Keratinocyte (primary cell): ENCODE measurements at regions not wholly inside any gene's neighbourhood (a gene's known extent, or its start where the extent isn't known, plus 50 kb on each side); places are given as distances from the start of the nearest gene placed in this dataset.

Experiments used
- DNase-seq: peaks from one replicate; pipeline ENCODE4 v3.0.0-alpha.2; 2011; ENCODE audit warnings: low read depth, missing footprints, low spot score
- FAIRE-seq: peaks from 2 replicates; lab custom pipeline; 2011; peaks lifted over from hg19 to GRCh38; lab: Jason Lieb, UNC
- H2AFZ ChIP-seq: 2 replicates; pipeline ENCODE4 v1.6.0; 2012; ENCODE audit warnings: low read length, control low read depth, inconsistent platforms; ENCODE audit not compliant: control insufficient read depth
- H3K27ac ChIP-seq: 2 replicates; pipeline ENCODE4 v1.5.1; 2011; ENCODE audit warnings: low read length; ENCODE audit not compliant: control insufficient read depth, insufficient read depth
- H3K27me3 ChIP-seq: 3 replicates; pipeline ENCODE4 v1.6.0; 2011; ENCODE audit warnings: low read length; ENCODE audit not compliant: control insufficient read depth, insufficient read depth; ENCODE audit errors: extremely low read depth
- H3K36me3 ChIP-seq, 2 experiments: 2 replicates in 1 of 2; 3 replicates in 1 of 2; pipeline ENCODE4 v1.5.1; 2011; ENCODE audit warnings: low read length in 2 of 2, mild to moderate bottlenecking in 1 of 2; ENCODE audit not compliant: control insufficient read depth in 2 of 2, insufficient read depth in 2 of 2; ENCODE audit errors: extremely low read depth in 1 of 2
- H3K4me1 ChIP-seq: 3 replicates; pipeline ENCODE4 v1.5.1; 2011; ENCODE audit warnings: low read length; ENCODE audit not compliant: control insufficient read depth, insufficient read depth; ENCODE audit errors: extremely low read depth
- H3K4me2 ChIP-seq: 3 replicates; pipeline ENCODE4 v1.6.0; 2011; ENCODE audit warnings: low read depth, low read length; ENCODE audit not compliant: control insufficient read depth, insufficient read depth; ENCODE audit errors: extremely low read depth
- H3K4me3 ChIP-seq, 3 experiments: fragments of 200-600 bp in 1 of 3; sonication (generic) in 1 of 3; 2 replicates in 2 of 3; 3 replicates in 1 of 3; pipeline ENCODE4 v1.5.1; 2011 to 2016; ENCODE audit warnings: low read length in 3 of 3, mild to moderate bottlenecking in 3 of 3, control low read depth in 2 of 3, inconsistent platforms in 1 of 3, low read depth in 1 of 3, mixed read lengths in 1 of 3, mixed run types in 1 of 3, moderate library complexity in 1 of 3; ENCODE audit not compliant: control insufficient read depth in 2 of 3, insufficient read depth in 2 of 3; ENCODE audit errors: extremely low read depth in 1 of 3
- H3K79me2 ChIP-seq: 2 replicates; pipeline ENCODE4 v1.6.0; 2012; ENCODE audit warnings: low read length; ENCODE audit not compliant: control insufficient read depth, insufficient read depth
- H3K9ac ChIP-seq: 3 replicates; pipeline ENCODE4 v1.6.0; 2011; ENCODE audit warnings: low read length; ENCODE audit not compliant: control insufficient read depth, insufficient read depth; ENCODE audit errors: extremely low read depth
- H3K9me1 ChIP-seq: 3 replicates; pipeline ENCODE4 v1.6.0; 2011; ENCODE audit warnings: low read length; ENCODE audit not compliant: control insufficient read depth, insufficient read depth; ENCODE audit errors: extremely low read depth
- H3K9me3 ChIP-seq: 2 replicates; pipeline ENCODE4 v1.5.1; 2012; ENCODE audit warnings: low read depth, low read length; ENCODE audit not compliant: control insufficient read depth
- H4K20me1 ChIP-seq: 3 replicates; pipeline ENCODE4 v1.6.0; 2011; ENCODE audit warnings: low read length; ENCODE audit not compliant: control insufficient read depth, insufficient read depth; ENCODE audit errors: extremely low read depth
- CTCF ChIP-seq, 3 experiments: IDR thresholded peaks in 1 of 3; conservative IDR thresholded peaks in 1 of 3; optimal IDR thresholded peaks in 1 of 3; 2 replicates in 2 of 3; 3 replicates in 1 of 3; pipeline versions ENCODE3 to v1.5.1; 2011; ENCODE audit warnings: low read length in 3 of 3, mild to moderate bottlenecking in 3 of 3, moderate library complexity in 2 of 3, control low read depth in 1 of 3, inconsistent platforms in 1 of 3; ENCODE audit not compliant: insufficient read depth in 2 of 3; ENCODE audit errors: extremely low read depth in 1 of 3
- EZH2 ChIP-seq: IDR thresholded peaks from one replicate; pipeline ENCODE4 v1.6.1; 2012; ENCODE audit warnings: inconsistent platforms, mild to moderate bottlenecking, low read length, moderate library complexity
- dilution Hi-C: fragments of 300-500 bp; cut with MboI; formaldehyde crosslinking; loops from one replicate; pipeline ENCODE4 v1.7.0; 2020; ENCODE audit warnings: low sequenced_read_pairs; ENCODE audit not compliant: extremely low pct_ligation_motif_present

DNA sequence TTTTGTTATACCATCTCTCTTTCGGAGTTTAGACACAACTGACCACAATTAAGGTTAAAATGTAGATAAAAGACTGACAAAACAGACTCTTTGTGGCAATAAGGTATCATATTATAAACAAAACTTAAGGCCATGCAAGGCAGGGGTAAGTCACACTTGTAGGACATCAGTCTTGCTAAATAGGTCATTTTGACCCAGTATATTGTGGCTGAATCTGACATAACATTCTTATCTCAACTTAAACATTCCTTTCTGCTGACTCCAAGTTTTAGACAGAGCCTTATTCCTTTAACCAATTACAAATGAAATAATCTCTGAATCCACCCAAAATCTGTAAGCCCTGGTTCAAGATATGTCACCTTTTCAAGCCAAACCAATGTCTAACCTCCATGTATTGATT lies 733.4 kb upstream of the B3GALT2 start:
- no peaks in the 10 kb centered on the region for H3K9me3 ChIP-seq
- no peak overlapping the region for H3K4me3 ChIP-seq
- no peak overlapping the region for H3K4me2 ChIP-seq
- no peak overlapping the region for H2AFZ ChIP-seq
- DNase-seq: no peak
- no peaks in the 10 kb centered on the region for H3K36me3 ChIP-seq
- H3K4me1 ChIP-seq: no peaks in the 10 kb centered on the region
- no peak for FAIRE-seq
- dilution Hi-C loops: no loop called here
- no peak overlapping the region for H3K9ac ChIP-seq
- no peaks in the 10 kb centered on the region for H3K9me1 ChIP-seq
- no peak for TF ChIP-seq CTCF (optimal IDR thresholded peaks at IDR 0.05 in 1 of 3, IDR thresholded peaks at IDR 0.05 in 1 of 3, conservative IDR thresholded peaks at IDR 0.05 in 1 of 3; ENCODE audit: extremely low read depth in 1 of 3, insufficient read depth in 2 of 3, low read length in 3 of 3)
- H3K27ac ChIP-seq: no peak overlapping the region
- H4K20me1 ChIP-seq: no peaks in the 10 kb centered on the region
- H3K79me2 ChIP-seq: no peaks in the 10 kb centered on the region
- no peaks in the 10 kb centered on the region for H3K27me3 ChIP-seq

DNA sequence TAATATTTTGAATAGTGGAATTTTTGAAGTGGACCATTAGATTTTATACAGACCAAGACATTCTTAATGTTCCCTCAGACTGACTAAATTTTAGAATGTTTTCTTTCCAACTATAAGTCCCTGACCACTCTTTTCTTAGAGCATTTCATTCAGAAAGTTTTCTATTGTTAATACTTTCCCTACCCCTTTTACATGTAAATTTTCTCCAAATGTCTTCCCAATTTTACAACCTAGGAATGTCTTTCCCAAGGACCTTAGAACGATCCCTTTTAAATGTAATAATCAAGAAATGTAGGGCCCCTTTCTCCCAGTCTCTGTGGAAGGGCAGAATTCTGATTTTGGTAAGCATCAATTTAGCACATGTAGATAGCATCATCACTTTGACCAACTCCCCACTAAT lies 730.0 kb upstream of the B3GALT2 start:
- Histone ChIP-seq H3K9me3 (no peaks in the 10 kb centered on the region), H3K9me1 (no peaks in the 10 kb centered on the region), H2AFZ (no peak overlapping the region), H3K4me3 (no peak overlapping the region), H3K79me2 (no peaks in the 10 kb centered on the region), H3K4me2 (no peak overlapping the region), H3K36me3 (no peaks in the 10 kb centered on the region), H4K20me1 (no peaks in the 10 kb centered on the region), H3K9ac (no peak overlapping the region), H3K27me3 (no peaks in the 10 kb centered on the region), H3K27ac (no peak overlapping the region), H3K4me1 (no peaks in the 10 kb centered on the region)
- dilution Hi-C loops: no loop called here
- FAIRE-seq: no peak
- no peak for DNase-seq
- TF ChIP-seq EZH2 (no peak), CTCF (optimal IDR thresholded peaks at IDR 0.05 in 1 of 3, IDR thresholded peaks at IDR 0.05 in 1 of 3, conservative IDR thresholded peaks at IDR 0.05 in 1 of 3; ENCODE audit: extremely low read depth in 1 of 3, insufficient read depth in 2 of 3, low read length in 3 of 3) (no peak)
